ENCODE measurements at regions not wholly inside any gene's neighbourhood (a gene's known extent, or its start where the extent isn't known, plus 50 kb on each side); places are given as distances from the start of the nearest gene placed in this dataset.

- H3K27ac ChIP-seq = no peak overlapping the region
- peaks cover 1 to 2% of the 10 kb centered on the region in 2 experiments for H3K4me1 ChIP-seq (ENCODE audit: control insufficient read depth in 1 of 2, insufficient read depth in 1 of 2, low read depth in 1 of 2, low read length in 1 of 2)
- H3K27me3 ChIP-seq = no peaks in the 10 kb centered on the region
- no peaks in the 10 kb centered on the region for H3K36me3 ChIP-seq
- no peaks in the 10 kb centered on the region for H3K9me3 ChIP-seq
- H3K4me3 ChIP-seq (ENCODE audit: low read depth in 1 of 2, low read length in 1 of 2) = no peak overlapping the region
- TF ChIP-seq CTCF (IDR thresholded peaks at IDR 0.05) = no peak
Measured at GRCh38 chr10:4059471-4060138, 274.6 kb upstream of the KLF6 start.

DNA sequence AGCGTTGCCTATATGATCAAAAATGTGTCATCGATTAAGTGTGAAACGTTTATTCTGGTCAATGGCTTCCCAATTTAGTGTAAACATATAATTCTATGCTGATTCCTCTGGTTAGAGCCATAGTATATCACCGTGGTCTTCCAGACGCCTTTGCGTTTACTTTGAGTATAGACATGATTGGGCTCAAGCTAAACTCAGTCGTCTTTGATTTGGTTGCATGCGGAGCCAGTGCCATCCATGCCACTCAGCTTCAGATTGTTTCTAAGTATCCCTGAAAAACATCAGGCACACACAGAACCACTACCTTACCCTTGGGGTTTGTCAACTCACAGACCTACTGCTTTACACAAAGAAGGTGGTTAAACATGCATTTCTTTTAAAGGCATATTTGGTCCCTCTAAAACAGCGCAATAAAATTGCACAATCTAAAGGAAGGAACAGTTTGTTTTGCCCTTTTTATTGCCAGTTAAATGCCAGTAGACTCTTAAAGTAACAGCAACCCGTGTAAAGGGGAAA lies 273.6 kb upstream of the KLF6 start:
- no peak for TF ChIP-seq CTCF (IDR thresholded peaks at IDR 0.05)
- H3K27ac ChIP-seq = no peak overlapping the region

DNA sequence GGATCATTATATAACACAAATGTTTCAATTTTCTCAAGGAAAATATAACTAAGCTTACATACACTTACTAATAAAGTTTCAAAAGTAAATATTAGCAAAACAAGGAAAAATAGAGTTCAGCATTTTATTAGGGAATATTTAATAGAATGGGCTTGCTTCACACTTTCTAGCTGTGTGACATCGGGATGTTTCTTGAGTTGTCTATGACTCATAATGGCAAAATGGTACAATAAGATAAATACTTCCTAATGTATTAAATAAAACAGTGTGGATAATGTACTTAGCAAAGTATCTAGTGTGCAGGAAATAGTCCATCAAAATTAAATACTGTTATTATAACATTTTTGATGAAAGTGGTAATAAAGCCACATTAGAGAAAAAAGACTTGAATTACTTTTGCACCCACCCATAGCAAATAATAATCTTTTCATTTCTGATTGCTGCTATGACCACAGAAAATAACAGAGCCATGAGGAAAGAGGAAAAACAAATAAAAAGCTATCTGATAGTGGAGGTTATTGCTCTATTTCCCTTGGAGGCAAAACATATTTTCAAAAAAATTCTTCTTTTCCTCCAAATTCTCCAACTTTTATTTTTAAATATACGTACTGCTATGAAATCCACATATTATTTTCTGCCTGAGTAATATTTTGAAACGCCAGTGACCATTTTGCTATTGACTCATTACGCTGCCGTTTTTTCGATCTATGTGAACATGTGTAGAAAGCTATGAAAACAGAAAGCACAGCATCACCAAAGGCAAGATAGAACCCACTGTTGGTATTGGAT lies 272.9 kb upstream of the KLF6 start:
- no peaks in the 10 kb centered on the region for H3K27me3 ChIP-seq
- no peaks in the 10 kb centered on the region for H3K9me3 ChIP-seq
- no peak overlapping the region for H3K4me3 ChIP-seq (ENCODE audit: low read depth in 1 of 2, low read length in 1 of 2)
- H3K4me1 ChIP-seq (ENCODE audit: control insufficient read depth in 1 of 2, insufficient read depth in 1 of 2, low read depth in 1 of 2, low read length in 1 of 2) = peaks cover 10 to 17% of the 10 kb centered on the region in 2 experiments
- no peak for TF ChIP-seq CTCF (IDR thresholded peaks at IDR 0.05)
- H3K27ac ChIP-seq = no peak overlapping the region
- no peaks in the 10 kb centered on the region for H3K36me3 ChIP-seq

More for the DNA sequence above, 273.6 kb upstream of the KLF6 start:
- Histone ChIP-seq H3K4me1 (ENCODE audit: control insufficient read depth in 1 of 2, insufficient read depth in 1 of 2, low read depth in 1 of 2, low read length in 1 of 2) (peaks cover 10 to 12% of the 10 kb centered on the region in 2 experiments), H3K4me3 (ENCODE audit: low read depth in 1 of 2, low read length in 1 of 2) (no peak overlapping the region), H3K9me3 (no peaks in the 10 kb centered on the region), H3K27me3 (no peaks in the 10 kb centered on the region), H3K36me3 (no peaks in the 10 kb centered on the region)

GRCh38 chr10:4057021-4057420 lies 272.0 kb upstream of the KLF6 start:
- H3K27me3 ChIP-seq = no peaks in the 10 kb centered on the region
- H3K4me1 ChIP-seq (ENCODE audit: control insufficient read depth in 1 of 2, insufficient read depth in 1 of 2, low read depth in 1 of 2, low read length in 1 of 2) = peaks cover 10 to 17% of the 10 kb centered on the region in 2 experiments
- H3K36me3 ChIP-seq = no peaks in the 10 kb centered on the region
- no peak overlapping the region for H3K27ac ChIP-seq
- H3K9me3 ChIP-seq = no peaks in the 10 kb centered on the region
- no peak overlapping the region for H3K4me3 ChIP-seq (ENCODE audit: low read depth in 1 of 2, low read length in 1 of 2)
- TF ChIP-seq CTCF (IDR thresholded peaks at IDR 0.05) = no peak

DNA sequence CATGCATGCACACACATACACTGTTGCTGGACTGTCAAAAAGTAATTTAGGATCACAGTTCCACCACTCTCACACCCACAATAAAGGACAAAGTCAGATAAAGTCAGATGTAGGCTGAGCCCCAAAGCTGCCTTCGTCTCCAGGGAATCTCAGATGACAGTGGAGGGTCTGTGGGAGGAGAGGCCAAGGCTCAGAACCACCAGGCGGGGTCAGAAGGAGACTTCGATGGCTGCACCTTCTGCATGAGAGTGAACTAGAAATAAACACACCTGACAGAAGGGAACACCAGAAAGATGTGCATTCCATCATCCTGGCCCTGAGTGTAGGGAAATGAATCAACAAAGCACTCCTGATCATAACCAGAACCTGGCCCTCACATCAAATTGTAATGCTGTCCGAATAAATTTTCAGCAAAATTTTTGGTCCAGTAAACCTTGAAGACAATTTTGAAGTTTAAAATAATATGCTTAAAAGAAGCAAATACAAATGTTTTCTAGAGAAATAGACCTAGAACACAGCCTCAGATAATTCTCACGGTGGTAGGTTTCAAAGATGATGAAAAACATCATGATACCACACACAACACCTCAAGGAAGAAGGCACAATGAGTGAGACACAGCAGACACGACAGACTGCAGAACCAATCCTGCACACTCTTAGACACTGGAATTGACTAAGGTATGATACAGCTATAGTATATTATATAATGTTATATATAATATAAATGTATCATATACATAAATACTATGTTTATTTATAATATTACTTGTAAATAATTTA lies 269.8 kb upstream of the KLF6 start:
- H3K9me3 ChIP-seq = no peaks in the 10 kb centered on the region
- peaks cover 10 to 17% of the 10 kb centered on the region in 2 experiments for H3K4me1 ChIP-seq (ENCODE audit: control insufficient read depth in 1 of 2, insufficient read depth in 1 of 2, low read depth in 1 of 2, low read length in 1 of 2)
- H3K27me3 ChIP-seq = no peaks in the 10 kb centered on the region
- no peaks in the 10 kb centered on the region for H3K36me3 ChIP-seq
- no peak overlapping the region for H3K4me3 ChIP-seq (ENCODE audit: low read depth in 1 of 2, low read length in 1 of 2)
- TF ChIP-seq CTCF (IDR thresholded peaks at IDR 0.05) = no peak
- peak overlapping the region; percentile 78 for H3K27ac ChIP-seq

Data from neutrophil (primary cell).